ENCODE measurements at regions not wholly inside any gene's neighbourhood (a gene's known extent, or its start where the extent isn't known, plus 50 kb on each side); places are given as distances from the start of the nearest gene placed in this dataset.
"Not testable (repeated sequence)": the region's sequence is repeated elsewhere in the genome, so short reads cannot be mapped to it uniquely, and the experiment has no call there.

- DNase-seq (ENCODE audit: extremely low read depth in 1 of 11, low read depth in 9 of 11, low spot score in 4 of 11), result no peak
Measured at GRCh38 chr20:29296256-29297230, 1960.9 kb upstream of the DEFB115 start.

GRCh38 chr20:29297411-29298270, 1959.8 kb upstream of the DEFB115 start:
- DNase-seq (ENCODE audit: extremely low read depth in 1 of 11, low read depth in 9 of 11, low spot score in 4 of 11), result no peak

DNA sequence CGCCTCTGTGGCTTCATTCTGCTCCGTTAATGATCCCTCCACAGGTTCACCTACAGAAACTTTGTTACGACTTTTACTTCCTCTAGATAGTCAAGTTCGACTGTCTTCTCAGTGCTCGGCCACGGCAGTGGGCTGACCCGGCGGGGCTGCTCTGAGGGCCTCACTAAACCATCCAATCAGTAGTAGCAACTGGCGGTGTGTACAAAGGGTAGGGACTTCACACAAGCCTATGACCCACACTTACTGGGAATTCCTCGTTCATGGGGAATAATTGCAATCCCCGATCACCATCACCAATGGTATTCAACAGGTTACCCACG, 1959.2 kb upstream of the DEFB115 start:
- DNase-seq (ENCODE audit: extremely low read depth in 1 of 11, low read depth in 9 of 11, low spot score in 4 of 11), result no peak

DNA sequence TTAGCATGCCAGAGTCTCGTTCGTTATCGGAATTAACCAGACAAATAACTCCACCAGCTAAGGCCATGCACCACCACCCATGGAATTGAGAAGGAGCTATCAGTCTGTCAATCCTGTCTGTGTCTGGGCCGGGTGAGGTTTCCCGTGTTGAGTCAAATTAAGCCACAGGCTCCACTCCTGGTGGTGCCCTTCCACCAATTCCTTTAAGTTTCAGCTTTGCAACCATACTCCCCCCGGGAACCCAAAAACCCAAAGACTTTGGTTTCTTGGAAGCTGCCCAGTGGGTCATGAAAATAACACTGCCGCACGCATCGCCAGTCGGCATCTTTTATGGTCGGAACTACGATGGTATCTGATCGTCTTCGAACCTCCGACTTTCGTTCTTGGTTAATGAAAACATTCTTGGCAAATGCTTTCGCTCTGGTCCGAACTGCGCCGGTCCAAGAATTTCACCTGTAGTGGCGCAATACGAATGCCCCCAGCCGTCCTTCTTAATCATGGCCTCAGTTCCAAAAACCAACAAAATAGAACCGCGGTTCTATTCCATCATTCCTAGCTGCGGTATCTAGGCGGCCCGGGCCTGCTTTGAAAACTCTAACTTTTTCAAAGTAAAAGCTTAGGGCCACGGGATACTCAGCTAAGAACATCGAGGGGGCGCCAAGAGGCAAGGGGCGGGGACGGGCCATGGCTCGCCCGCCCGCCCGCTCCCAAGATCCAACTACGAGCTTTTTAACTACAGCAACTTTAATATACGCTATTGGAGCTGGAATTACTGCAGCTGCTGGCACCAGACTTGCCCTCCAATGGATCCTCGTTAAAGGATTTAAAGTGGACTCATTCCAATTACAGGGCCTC, 1958.5 kb upstream of the DEFB115 start:
- DNase-seq (ENCODE audit: extremely low read depth in 1 of 11, low read depth in 9 of 11, low spot score in 4 of 11), result no peak

DNA sequence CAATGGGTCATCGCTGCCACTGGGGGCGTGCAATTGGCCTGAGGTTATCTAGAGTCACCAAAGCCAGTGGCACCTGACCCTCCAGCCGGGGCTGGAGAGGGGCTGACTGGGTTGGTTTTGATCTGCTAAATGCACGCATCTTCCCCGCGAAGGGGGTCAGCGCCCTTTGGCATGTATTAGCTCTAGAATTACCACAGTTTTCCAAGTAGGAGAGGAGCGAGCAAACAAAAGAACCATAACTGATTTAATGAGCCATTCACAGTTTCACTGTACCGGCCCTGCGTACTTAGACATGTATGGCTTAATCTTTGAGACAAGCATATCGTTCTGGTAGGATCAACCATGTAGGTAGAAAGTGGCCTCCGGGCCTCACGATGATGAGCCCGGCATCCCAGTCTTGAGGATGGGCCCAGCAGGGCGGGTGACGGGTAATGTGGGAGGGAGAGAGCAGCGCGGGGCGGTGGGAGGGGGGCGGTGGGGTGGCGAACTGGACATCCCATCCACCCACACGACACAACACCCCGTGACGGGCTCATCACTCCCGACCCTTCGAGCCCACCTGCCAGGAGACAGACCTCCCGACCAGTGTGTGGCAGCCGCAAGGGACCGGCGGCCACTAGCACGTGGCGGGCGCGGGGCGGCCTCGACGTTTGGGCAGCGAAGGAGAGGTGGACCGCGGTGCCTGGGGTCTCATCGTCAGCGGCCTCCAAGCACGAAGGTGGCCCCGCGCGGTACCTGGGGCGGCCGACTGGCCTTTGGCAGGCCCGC, 1957.5 kb upstream of the DEFB115 start:
- no peak for DNase-seq (ENCODE audit: extremely low read depth in 1 of 11, low read depth in 9 of 11, low spot score in 4 of 11)

- DNase-seq (ENCODE audit: extremely low read depth in 1 of 11, low read depth in 9 of 11, low spot score in 4 of 11), result no peak
Measured at GRCh38 chr20:29300579-29301551, 1956.6 kb upstream of the DEFB115 start.

DNA sequence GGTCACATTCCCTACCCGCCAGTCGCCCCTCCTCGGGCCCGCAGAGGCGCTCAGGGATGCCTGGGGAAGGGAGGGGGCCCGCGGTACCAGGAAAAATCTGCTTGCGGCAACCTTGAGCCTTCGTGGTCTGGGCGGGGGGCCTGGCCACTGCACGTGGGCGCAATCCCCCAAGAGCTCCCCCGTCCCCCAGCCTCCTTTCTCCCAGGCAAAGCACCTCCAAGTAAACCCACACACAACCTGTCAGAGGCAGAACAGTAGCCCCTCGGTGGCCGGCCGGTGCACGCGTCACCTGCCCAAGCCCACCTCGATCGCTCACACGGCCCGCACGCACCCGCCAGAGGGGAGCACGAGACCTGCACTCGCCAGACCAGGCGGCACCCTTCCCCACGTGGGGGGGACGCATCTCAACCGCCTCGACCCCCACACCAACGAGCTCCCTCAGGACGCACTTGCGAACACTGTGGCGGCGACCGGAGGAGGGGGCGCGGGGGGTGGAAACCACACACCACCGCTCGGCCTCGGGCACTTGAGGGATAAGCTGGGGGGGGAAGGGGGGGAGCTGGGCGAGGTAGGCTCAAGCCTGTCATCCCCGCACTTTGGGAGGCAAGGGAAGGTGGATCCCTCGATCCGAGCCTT, 1955.7 kb upstream of the DEFB115 start:
- no peak for DNase-seq (ENCODE audit: extremely low read depth in 1 of 11, low read depth in 9 of 11, low spot score in 4 of 11)

DNA sequence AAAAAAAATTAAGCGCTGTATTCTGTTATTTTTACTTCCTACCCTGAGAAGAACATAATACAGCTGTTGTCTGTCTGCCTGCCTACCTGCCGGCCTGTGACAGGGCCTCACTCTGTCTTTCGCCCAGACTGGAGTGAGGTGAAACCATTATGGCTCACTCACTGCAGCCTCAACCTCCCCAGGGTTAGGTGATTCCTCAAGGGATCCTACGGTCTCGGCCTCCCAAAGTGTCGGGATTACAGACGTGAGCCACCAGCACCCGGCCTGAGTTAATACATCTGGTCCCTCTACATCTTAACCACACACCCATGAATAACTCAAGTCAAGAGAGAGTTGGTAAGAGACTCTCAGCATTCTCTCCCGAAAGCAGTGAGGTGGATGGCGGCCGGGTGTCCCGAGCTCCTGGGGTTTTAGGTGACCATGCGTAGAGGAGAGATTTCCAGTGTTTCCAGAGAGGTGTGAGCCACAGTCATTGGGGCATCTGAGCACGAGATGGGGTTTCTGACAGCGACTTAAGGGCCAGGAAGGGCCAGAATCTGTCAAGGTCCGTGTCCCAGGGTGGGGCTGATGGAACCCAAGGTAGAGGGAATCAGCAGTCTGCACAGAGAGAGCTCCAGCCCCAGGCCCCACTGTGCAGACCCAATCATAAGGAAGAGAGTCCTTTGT, 1954.4 kb upstream of the DEFB115 start:
- no peak for DNase-seq (ENCODE audit: extremely low read depth in 1 of 11, low read depth in 9 of 11, low spot score in 4 of 11)

GRCh38 chr20:29306390-29307072, 1950.9 kb upstream of the DEFB115 start:
- no peak for DNase-seq (ENCODE audit: extremely low read depth in 1 of 11, low read depth in 9 of 11, low spot score in 4 of 11)

DNA sequence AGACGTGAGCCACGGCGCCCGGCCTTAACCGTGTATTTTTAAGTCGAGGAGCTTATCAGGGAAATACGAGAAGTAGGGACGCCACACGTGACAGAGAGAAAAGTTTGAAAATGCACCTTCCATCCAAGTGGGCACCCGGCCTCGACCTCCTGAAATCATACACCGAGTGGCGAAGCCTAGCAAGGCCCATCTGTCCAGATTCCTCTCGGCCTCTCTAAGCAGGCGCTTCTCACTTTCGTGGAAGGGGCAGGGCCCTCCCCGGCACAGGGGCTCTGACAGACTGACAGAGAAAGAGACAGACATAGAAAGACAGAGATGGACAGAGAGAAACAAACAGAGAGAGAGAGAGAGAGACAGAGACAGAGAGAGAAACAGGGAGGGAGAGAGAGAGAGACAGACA, 1950.0 kb upstream of the DEFB115 start:
- DNase-seq (ENCODE audit: extremely low read depth in 1 of 11, low read depth in 9 of 11, low spot score in 4 of 11), result not testable (repeated sequence)

GRCh38 chr20:29308956-29309355, 1948.5 kb upstream of the DEFB115 start:
- DNase-seq (ENCODE audit: extremely low read depth in 1 of 11, low read depth in 9 of 11, low spot score in 4 of 11), result not testable (repeated sequence)

DNA sequence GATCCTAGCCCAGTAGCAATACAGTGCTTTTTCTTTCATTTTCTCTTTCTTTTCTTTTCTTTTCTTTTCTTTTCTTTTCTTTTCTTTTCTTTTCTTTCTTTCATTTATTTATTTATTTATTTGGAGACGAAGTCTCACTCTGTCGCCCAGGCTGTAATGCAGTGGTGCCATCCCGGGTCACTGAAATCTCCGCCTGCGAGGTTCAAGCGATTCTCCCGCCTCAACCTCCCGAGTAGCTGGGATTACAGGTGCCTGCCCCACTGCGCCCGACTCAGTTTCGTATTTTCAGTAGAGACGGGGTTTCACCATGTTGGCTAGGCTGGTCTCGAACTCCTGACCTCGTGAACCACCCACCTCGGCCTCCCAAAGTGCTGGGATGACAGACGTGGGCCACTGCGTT, 1948.0 kb upstream of the DEFB115 start:
- DNase-seq (ENCODE audit: extremely low read depth in 1 of 11, low read depth in 9 of 11, low spot score in 4 of 11), result not testable (repeated sequence)

- not testable (repeated sequence) for DNase-seq (ENCODE audit: extremely low read depth in 1 of 11, low read depth in 9 of 11, low spot score in 4 of 11)
Measured at GRCh38 chr20:29311046-29311445, 1946.4 kb upstream of the DEFB115 start.

- DNase-seq (ENCODE audit: extremely low read depth in 1 of 11, low read depth in 9 of 11, low spot score in 4 of 11), result not testable (repeated sequence)
Measured at GRCh38 chr20:29312679-29313078, 1944.8 kb upstream of the DEFB115 start.

DNA sequence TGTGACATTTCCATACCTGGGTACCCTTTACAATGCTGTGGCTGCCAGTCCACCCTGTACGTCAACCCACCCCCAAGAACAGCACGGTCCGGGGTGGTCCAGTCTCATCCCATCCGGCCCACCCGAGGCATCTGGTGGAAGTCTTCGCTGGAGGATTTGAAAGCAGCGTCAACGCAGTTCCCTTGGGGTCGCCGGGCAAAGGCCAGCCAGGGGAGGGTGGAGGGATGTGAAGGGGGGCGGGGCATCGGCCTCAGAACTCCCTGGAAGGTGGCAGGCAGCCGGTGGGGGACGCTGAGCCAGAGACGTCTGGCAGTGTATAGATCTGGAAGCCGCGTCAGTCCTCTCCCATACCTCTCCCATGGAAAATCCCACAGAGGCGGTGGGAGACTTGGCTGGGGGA, 1944.0 kb upstream of the DEFB115 start:
- DNase-seq (ENCODE audit: extremely low read depth in 1 of 11, low read depth in 9 of 11, low spot score in 4 of 11), result no peak

DNA sequence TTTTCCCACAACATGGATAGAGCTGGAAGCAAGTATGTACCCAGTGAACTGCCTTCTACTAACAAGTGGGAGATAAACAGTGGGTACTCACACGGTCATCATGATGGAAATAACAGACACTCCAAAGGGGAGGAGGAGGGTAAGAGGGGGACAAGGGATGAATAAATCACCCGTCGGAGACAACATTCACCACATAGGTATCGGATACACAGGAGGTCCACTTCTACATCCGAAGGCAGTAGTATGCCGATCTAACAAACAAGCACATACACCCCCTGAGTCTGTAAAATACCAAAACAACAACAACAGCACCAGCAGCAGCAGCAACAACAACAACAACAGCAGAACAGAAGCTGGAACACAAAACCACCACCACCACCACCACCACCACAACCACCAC, 1943.2 kb upstream of the DEFB115 start:
- no peak for DNase-seq (ENCODE audit: extremely low read depth in 1 of 11, low read depth in 9 of 11, low spot score in 4 of 11)

Measured in renal cortex interstitium (tissue), 11 donors.